Kidney epithelial cell (primary cell): ENCODE measurements at regions not wholly inside any gene's neighbourhood (a gene's known extent, or its start where the extent isn't known, plus 50 kb on each side); places are given as distances from the start of the nearest gene placed in this dataset.

Experiments
- DNase-seq: peaks from one replicate; pipeline ENCODE4 v3.0.0-alpha.2; 2010; ENCODE audit warnings: low read depth
- H3K27me3 ChIP-seq: 2 replicates; pipeline ENCODE4 v1.6.0; 2011; ENCODE audit warnings: low read length; ENCODE audit not compliant: control insufficient read depth, insufficient read depth
- H3K36me3 ChIP-seq: 2 replicates; pipeline ENCODE4 v1.5.1; 2011; ENCODE audit warnings: low read length; ENCODE audit not compliant: control insufficient read depth, insufficient read depth
- H3K4me3 ChIP-seq: 2 replicates; pipeline ENCODE4 v1.5.1; 2011; ENCODE audit warnings: low read depth, mild to moderate bottlenecking, control low read depth, low read length
- CTCF ChIP-seq: IDR thresholded peaks from 2 replicates; pipeline ENCODE4 v1.5.1; 2011; ENCODE audit warnings: mild to moderate bottlenecking, moderate library complexity, low read length, control low read depth, inconsistent platforms; ENCODE audit not compliant: insufficient read depth, poor library complexity, severe bottlenecking

- no peaks in the 10 kb centered on the region for H3K27me3 ChIP-seq
- DNase-seq = no peak
- no peaks in the 10 kb centered on the region for H3K36me3 ChIP-seq
- no peak for TF ChIP-seq CTCF
- no peak overlapping the region for H3K4me3 ChIP-seq
Observed at GRCh38 chr16:14358697-14359305, 271.3 kb downstream of the PARN start.

- DNase-seq = no peak
- H3K4me3 ChIP-seq = no peak overlapping the region
- H3K27me3 ChIP-seq = no peaks in the 10 kb centered on the region
- no peaks in the 10 kb centered on the region for H3K36me3 ChIP-seq
- no peak for TF ChIP-seq CTCF
Observed at GRCh38 chr16:14357328-14357727, 272.7 kb downstream of the PARN start.

GRCh38 chr16:14356064-14356463 is 274.0 kb downstream of the PARN start:
- DNase-seq = no peak
- no peak for TF ChIP-seq CTCF
- Histone ChIP-seq H3K36me3 (no peaks in the 10 kb centered on the region), H3K4me3 (no peak overlapping the region), H3K27me3 (no peaks in the 10 kb centered on the region)

GRCh38 chr16:14354561-14355351 is 275.3 kb downstream of the PARN start:
- H3K36me3 ChIP-seq = no peaks in the 10 kb centered on the region
- H3K27me3 ChIP-seq = no peaks in the 10 kb centered on the region
- DNase-seq = no peak
- TF ChIP-seq CTCF = no peak
- no peak overlapping the region for H3K4me3 ChIP-seq

- no peaks in the 10 kb centered on the region for H3K27me3 ChIP-seq
- H3K4me3 ChIP-seq = no peak overlapping the region
- no peaks in the 10 kb centered on the region for H3K36me3 ChIP-seq
- DNase-seq = no peak
- TF ChIP-seq CTCF = no peak
Observed at GRCh38 chr16:14353340-14353739, 276.7 kb downstream of the PARN start.
